Testis (tissue), 2 donors: ENCODE measurements at regions not wholly inside any gene's neighbourhood (a gene's known extent, or its start where the extent isn't known, plus 50 kb on each side); places are given as distances from the start of the nearest gene placed in this dataset.

Experiments used
- POLR2A ChIP-seq: fragments of 450-650 bp; IDR thresholded peaks from one replicate; pipeline ENCODE4 v1.6.1; 2017; ENCODE audit warnings: antibody characterized with exemption, mild to moderate bottlenecking, moderate library complexity
- TF ChIP-seq, protein P1 (sequence below), 3 experiments: fragments of 450-650 bp in 2 of 3; fragments of 200-600 bp in 1 of 3; sonication (generic) in 1 of 3; IDR thresholded peaks; one replicate each; pipeline ENCODE4 v1.5.1; 2016 to 2019; ENCODE audit warnings: antibody characterized with exemption in 3 of 3, mild to moderate bottlenecking in 2 of 3, moderate library complexity in 1 of 3

GRCh38 chr5:82758881-82759280, 318.3 kb downstream of the TMEM167A start:
- TF ChIP-seq POLR2A = no peak
- TF ChIP-seq, protein P1, sequence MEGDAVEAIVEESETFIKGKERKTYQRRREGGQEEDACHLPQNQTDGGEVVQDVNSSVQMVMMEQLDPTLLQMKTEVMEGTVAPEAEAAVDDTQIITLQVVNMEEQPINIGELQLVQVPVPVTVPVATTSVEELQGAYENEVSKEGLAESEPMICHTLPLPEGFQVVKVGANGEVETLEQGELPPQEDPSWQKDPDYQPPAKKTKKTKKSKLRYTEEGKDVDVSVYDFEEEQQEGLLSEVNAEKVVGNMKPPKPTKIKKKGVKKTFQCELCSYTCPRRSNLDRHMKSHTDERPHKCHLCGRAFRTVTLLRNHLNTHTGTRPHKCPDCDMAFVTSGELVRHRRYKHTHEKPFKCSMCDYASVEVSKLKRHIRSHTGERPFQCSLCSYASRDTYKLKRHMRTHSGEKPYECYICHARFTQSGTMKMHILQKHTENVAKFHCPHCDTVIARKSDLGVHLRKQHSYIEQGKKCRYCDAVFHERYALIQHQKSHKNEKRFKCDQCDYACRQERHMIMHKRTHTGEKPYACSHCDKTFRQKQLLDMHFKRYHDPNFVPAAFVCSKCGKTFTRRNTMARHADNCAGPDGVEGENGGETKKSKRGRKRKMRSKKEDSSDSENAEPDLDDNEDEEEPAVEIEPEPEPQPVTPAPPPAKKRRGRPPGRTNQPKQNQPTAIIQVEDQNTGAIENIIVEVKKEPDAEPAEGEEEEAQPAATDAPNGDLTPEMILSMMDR (IDR thresholded peaks at IDR 0.05) = no peak
